Breast epithelium (tissue), 3 donors: ENCODE measurements at regions not wholly inside any gene's neighbourhood (a gene's known extent, or its start where the extent isn't known, plus 50 kb on each side); places are given as distances from the start of the nearest gene placed in this dataset.

Source experiments
- CTCF ChIP-seq, 3 donors: fragments of 450-650 bp; IDR thresholded peaks; one replicate each; pipeline ENCODE4 v1.5.1; 2016 to 2017; ENCODE audit warnings: antibody characterized with exemption in 3 of 3, mild to moderate bottlenecking in 3 of 3, moderate library complexity in 3 of 3
- POLR2AphosphoS5 ChIP-seq, 3 donors: sonication (generic); formaldehyde crosslinking; IDR thresholded peaks; one replicate each; pipeline ENCODE4 v1.6.1; 2017; ENCODE audit warnings: antibody characterized with exemption in 3 of 3

GRCh38 chr11:70525006-70525405 is 126.7 kb downstream of the CTTN start:
- TF ChIP-seq CTCF (IDR thresholded peaks at IDR 0.05) (no peak), POLR2AphosphoS5 (IDR thresholded peaks at IDR 0.05) (no peak)
